SK-N-SH (cell line): ENCODE measurements at regions not wholly inside any gene's neighbourhood (a gene's known extent, or its start where the extent isn't known, plus 50 kb on each side); places are given as distances from the start of the nearest gene placed in this dataset.

Experiments
- CTCF ChIA-PET: fragments of 300-600, 350-600 bp; formaldehyde crosslinking; extraction: SDS; loops from one replicate; lab custom pipeline; 2021; lab: Yijun Ruan, JAX
- POLR2A ChIA-PET: fragments of 350-600 bp; sonication (Branson Sonifier 250); formaldehyde crosslinking; extraction: SDS; loops from one replicate; lab custom pipeline; 2020; ENCODE audit warnings: antibody characterized with exemption, inconsistent platforms; lab: Yijun Ruan, JAX
- DNase-seq: peaks from one replicate; pipeline ENCODE4 v3.0.0; 2012
- H2AFZ ChIP-seq: fragments of 200-600 bp; sonication (generic); 2 replicates; pipeline ENCODE4 v1.8.1; 2016; ENCODE audit warnings: antibody characterized with exemption, mild to moderate bottlenecking, low read depth
- H3F3A ChIP-seq: fragments of 200-600 bp; sonication (generic); replicated peaks from 2 replicates; pipeline ENCODE3; 2016; ENCODE audit warnings: antibody characterized with exemption, mild to moderate bottlenecking; ENCODE audit not compliant: insufficient read depth
- H3K27ac ChIP-seq, 2 experiments: fragments of 200-500 bp in 1 of 2; fragments of 200-600 bp in 1 of 2; sonication (Bioruptor generic) in 1 of 2; sonication (generic), shearing (Covaris generic) in 1 of 2; 2 replicates each; pipeline versions ENCODE4 v1.5.1 to v1.6.1; 2014 to 2016; ENCODE audit warnings: low read depth in 2 of 2, inconsistent platforms in 1 of 2, low read length in 1 of 2, mild to moderate bottlenecking in 1 of 2, mixed read lengths in 1 of 2
- H3K27me3 ChIP-seq: fragments of 200-600 bp; sonication (generic), shearing (Covaris generic); 2 replicates; pipeline ENCODE4 v1.6.1; 2016; ENCODE audit warnings: mixed run types; ENCODE audit not compliant: insufficient read depth
- H3K36me3 ChIP-seq, 2 experiments: fragments of 200-500 bp in 1 of 2; fragments of 200-600 bp in 1 of 2; sonication (Bioruptor generic) in 1 of 2; sonication (generic) in 1 of 2; replicated peaks in 1 of 2; 2 replicates each; pipeline versions ENCODE3 to v1.5.1; 2014 to 2016; ENCODE audit warnings: low read length in 1 of 2, mild to moderate bottlenecking in 1 of 2; ENCODE audit not compliant: insufficient read depth in 2 of 2, control insufficient read depth in 1 of 2
- H3K4me1 ChIP-seq, 2 experiments: fragments of 200-500 bp in 1 of 2; fragments of 200-600 bp in 1 of 2; sonication (Bioruptor generic) in 1 of 2; sonication (generic), shearing (Covaris generic) in 1 of 2; 2 replicates each; pipeline versions ENCODE4 v1.5.1 to v1.6.1; 2014 to 2016; ENCODE audit warnings: low read depth in 1 of 2, low read length in 1 of 2, mixed run types in 1 of 2; ENCODE audit not compliant: insufficient read depth in 2 of 2, control insufficient read depth in 1 of 2
- H3K4me2 ChIP-seq: fragments of 200-600 bp; sonication (generic), shearing (Covaris generic); 2 replicates; pipeline ENCODE4 v1.6.1; 2017; ENCODE audit warnings: mixed run types
- H3K4me3 ChIP-seq, 2 experiments: fragments of 200-500 bp in 1 of 2; fragments of 200-600 bp in 1 of 2; sonication (Bioruptor generic) in 1 of 2; sonication (generic), shearing (Covaris generic) in 1 of 2; 2 replicates each; pipeline versions ENCODE4 v1.5.1 to v1.8.1; 2014 to 2016; ENCODE audit warnings: low read depth in 2 of 2, inconsistent platforms in 1 of 2, low read length in 1 of 2, mild to moderate bottlenecking in 1 of 2, mixed read lengths in 1 of 2, moderate library complexity in 1 of 2
- H3K79me2 ChIP-seq: fragments of 200-600 bp; sonication (generic); 2 replicates; pipeline ENCODE4 v1.8.1; 2017; ENCODE audit warnings: mild to moderate bottlenecking; ENCODE audit not compliant: insufficient read depth
- H3K9ac ChIP-seq: fragments of 200-600 bp; sonication (generic); 2 replicates; pipeline ENCODE4 v1.6.1; 2017; ENCODE audit warnings: mixed run types
- H3K9me2 ChIP-seq: fragments of 200-600 bp; sonication (generic); 2 replicates; pipeline ENCODE4 v1.6.1; 2017; ENCODE audit warnings: mixed run types
- H3K9me3 ChIP-seq: fragments of 200-600 bp; sonication (generic); 2 replicates; pipeline ENCODE4 v1.6.1; 2017; ENCODE audit warnings: mixed run types, mild to moderate bottlenecking, moderate library complexity
- H4K20me1 ChIP-seq: fragments of 200-600 bp; sonication (generic); 2 replicates; pipeline ENCODE4 v1.6.1; 2017; ENCODE audit warnings: mild to moderate bottlenecking, mixed run types; ENCODE audit not compliant: insufficient read depth
- CHD2 ChIP-seq: fragments of 150-350 bp; IDR thresholded peaks from 2 replicates; pipeline ENCODE4 v1.6.1; 2018; ENCODE audit warnings: low read length; ENCODE audit not compliant: partially characterized antibody
- EP300 ChIP-seq, 2 experiments: IDR thresholded peaks; 2 replicates each; pipeline versions ENCODE4 v1.4.0 to v1.6.1; 2012; ENCODE audit warnings: borderline replicate concordance in 1 of 2, low read depth in 1 of 2, low read length in 1 of 2
- EZH2phosphoT487 ChIP-seq: fragments of 200-600 bp; sonication (generic); IDR thresholded peaks from 2 replicates; pipeline ENCODE4 v1.6.1; 2017; ENCODE audit warnings: low read depth, mixed run types, mild to moderate bottlenecking, antibody characterized with exemption, moderate library complexity, borderline replicate concordance
- FOXJ3 ChIP-seq: sonication (generic); formaldehyde crosslinking; IDR thresholded peaks from 2 replicates; pipeline ENCODE4 v1.5.1; 2020; ENCODE audit warnings: mild to moderate bottlenecking, missing genetic modification reagents
- FOXM1 ChIP-seq: IDR thresholded peaks from 2 replicates; pipeline ENCODE4 v1.4.0; 2012; ENCODE audit warnings: low read depth, mild to moderate bottlenecking
- NFIC ChIP-seq: IDR thresholded peaks from 2 replicates; pipeline ENCODE4 v1.4.0; 2012; ENCODE audit warnings: borderline replicate concordance
- POLR2AphosphoS5 ChIP-seq: IDR thresholded peaks from 2 replicates; pipeline ENCODE4 v1.6.1; 2012; ENCODE audit warnings: low read depth, low read length
- RAD21 ChIP-seq: IDR thresholded peaks from 2 replicates; pipeline ENCODE4 v1.6.1; 2012; ENCODE audit warnings: mild to moderate bottlenecking, low read length
- RCOR1 ChIP-seq: fragments of 150-350 bp; IDR thresholded peaks from 2 replicates; pipeline ENCODE4 v1.6.1; 2017; ENCODE audit warnings: antibody characterized with exemption, low read length
- SMC3 ChIP-seq: IDR thresholded peaks from 2 replicates; pipeline ENCODE4 v1.6.1; 2012; ENCODE audit warnings: low read depth, low read length, improper control_type of control experiment
- YY1 ChIP-seq: IDR thresholded peaks from 2 replicates; pipeline ENCODE4 v1.4.0; 2012; ENCODE audit warnings: low read depth, mild to moderate bottlenecking
- WGBS: methylation state at CpG from one replicate; pipeline ENCODE4 v1.1.6; 2017; ENCODE audit warnings: low lambda C conversion rate; 5-methylcytosine and 5-hydroxymethylcytosine counted together
- TF ChIP-seq, protein P1 (sequence below): fragments of 150-350 bp; IDR thresholded peaks from 2 replicates; pipeline ENCODE4 v1.6.1; 2017; ENCODE audit warnings: antibody characterized with exemption, low read length, low read depth, borderline replicate concordance
- TF ChIP-seq, protein P2 (sequence below): fragments of 200-600 bp; sonication (generic); IDR thresholded peaks from 2 replicates; pipeline ENCODE4 v1.6.1; 2017; ENCODE audit warnings: antibody characterized with exemption, mild to moderate bottlenecking, moderate library complexity

DNA sequence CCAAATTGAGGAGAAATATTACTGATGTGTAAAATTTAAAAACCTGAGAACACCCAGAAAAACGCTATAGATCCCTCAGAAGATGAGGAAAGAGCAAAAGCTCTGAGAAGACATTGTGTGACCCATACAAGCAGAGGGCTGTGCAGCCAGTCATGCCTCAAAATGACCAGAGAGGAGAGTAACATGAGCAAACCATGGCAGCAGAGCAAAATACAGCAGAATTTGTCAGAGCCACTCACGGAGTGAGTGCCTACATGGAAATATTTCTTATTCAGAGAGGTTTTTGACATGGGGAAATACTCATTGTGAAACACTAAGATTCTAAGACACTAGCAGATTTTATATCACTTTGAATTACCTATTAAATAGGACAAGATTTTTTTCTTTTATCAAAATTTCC, 96.8 kb upstream of the DNAJC10 start:
- Histone ChIP-seq H3K4me3 (no peak overlapping the region), H3K4me2 (no peak overlapping the region), H3K9me2 (no peaks in the 10 kb centered on the region), H3K9me3 (no peaks in the 10 kb centered on the region), H3K27ac (no peak overlapping the region), H3K9ac (no peak overlapping the region), H2AFZ (peak overlapping the region; percentile 44; the same call in 1 of the 2 replicates), H3K79me2 (no peaks in the 10 kb centered on the region), H3K27me3 (no peaks in the 10 kb centered on the region), H3F3A (no peaks in the 10 kb centered on the region), H3K4me1 (peaks cover 0 to 8% of the 10 kb centered on the region in 2 experiments; a peak in 3 of 4 replicates), H4K20me1 (no peaks in the 10 kb centered on the region), H3K36me3 (no peaks in the 10 kb centered on the region)
- WGBS, result 94% methylated on average over 2 of the region's 2 CpGs
- no peak for DNase-seq
- POLR2A ChIA-PET, result no interaction called here
- CTCF ChIA-PET, result no interaction called here
- TF ChIP-seq CHD2 (no peak), YY1 (no peak), SMC3 (no peak), EZH2phosphoT487 (no peak), POLR2AphosphoS5 (no peak), FOXJ3 (CRISPR knock-in tag) (no peak)
- TF ChIP-seq, protein P1, sequence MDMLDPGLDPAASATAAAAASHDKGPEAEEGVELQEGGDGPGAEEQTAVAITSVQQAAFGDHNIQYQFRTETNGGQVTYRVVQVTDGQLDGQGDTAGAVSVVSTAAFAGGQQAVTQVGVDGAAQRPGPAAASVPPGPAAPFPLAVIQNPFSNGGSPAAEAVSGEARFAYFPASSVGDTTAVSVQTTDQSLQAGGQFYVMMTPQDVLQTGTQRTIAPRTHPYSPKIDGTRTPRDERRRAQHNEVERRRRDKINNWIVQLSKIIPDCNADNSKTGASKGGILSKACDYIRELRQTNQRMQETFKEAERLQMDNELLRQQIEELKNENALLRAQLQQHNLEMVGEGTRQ, result no peak
- TF ChIP-seq, protein P2, sequence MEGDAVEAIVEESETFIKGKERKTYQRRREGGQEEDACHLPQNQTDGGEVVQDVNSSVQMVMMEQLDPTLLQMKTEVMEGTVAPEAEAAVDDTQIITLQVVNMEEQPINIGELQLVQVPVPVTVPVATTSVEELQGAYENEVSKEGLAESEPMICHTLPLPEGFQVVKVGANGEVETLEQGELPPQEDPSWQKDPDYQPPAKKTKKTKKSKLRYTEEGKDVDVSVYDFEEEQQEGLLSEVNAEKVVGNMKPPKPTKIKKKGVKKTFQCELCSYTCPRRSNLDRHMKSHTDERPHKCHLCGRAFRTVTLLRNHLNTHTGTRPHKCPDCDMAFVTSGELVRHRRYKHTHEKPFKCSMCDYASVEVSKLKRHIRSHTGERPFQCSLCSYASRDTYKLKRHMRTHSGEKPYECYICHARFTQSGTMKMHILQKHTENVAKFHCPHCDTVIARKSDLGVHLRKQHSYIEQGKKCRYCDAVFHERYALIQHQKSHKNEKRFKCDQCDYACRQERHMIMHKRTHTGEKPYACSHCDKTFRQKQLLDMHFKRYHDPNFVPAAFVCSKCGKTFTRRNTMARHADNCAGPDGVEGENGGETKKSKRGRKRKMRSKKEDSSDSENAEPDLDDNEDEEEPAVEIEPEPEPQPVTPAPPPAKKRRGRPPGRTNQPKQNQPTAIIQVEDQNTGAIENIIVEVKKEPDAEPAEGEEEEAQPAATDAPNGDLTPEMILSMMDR, result no peak
- TF ChIP-seq, all 33 proteins: peak for 0

DNA sequence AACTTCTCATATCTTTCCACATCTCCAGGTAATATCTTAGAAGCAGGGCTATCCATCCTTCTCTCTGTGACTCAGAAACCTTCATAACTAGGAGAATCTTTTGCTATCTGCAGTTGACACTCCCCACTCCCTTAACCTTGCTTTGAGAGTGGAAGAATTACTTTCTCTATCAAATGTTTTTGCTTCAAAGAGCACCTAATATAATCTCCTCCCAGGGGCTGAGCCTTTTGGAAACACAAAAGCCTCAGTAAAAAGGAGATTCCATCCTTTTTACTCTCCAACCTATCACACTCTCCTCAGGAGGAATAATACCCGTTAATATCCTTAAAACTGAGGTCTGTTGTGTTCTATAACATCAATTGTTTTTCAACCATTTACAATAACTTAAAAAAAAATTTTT, 94.9 kb upstream of the DNAJC10 start:
- H2AFZ ChIP-seq, result no peak overlapping the region
- H3K9me2 ChIP-seq, result no peaks in the 10 kb centered on the region
- peak overlapping the region in 1 of 2 experiments; percentile 43; a peak in 1 of 4 replicates for H3K27ac ChIP-seq
- no peak for TF ChIP-seq FOXM1
- no peaks in the 10 kb centered on the region for H4K20me1 ChIP-seq
- H3K4me3 ChIP-seq, result no peak overlapping the region
- no peaks in the 10 kb centered on the region for H3K79me2 ChIP-seq
- H3F3A ChIP-seq, result no peaks in the 10 kb centered on the region
- 71% methylated on average over 1 of the region's 1 CpG for WGBS
- H3K4me2 ChIP-seq, result no peak overlapping the region
- H3K27me3 ChIP-seq, result no peaks in the 10 kb centered on the region
- ChIA-PET CTCF (no interaction called here), POLR2A (no interaction called here)
- no peak for DNase-seq
- no peak overlapping the region for H3K9ac ChIP-seq
- H3K4me1 ChIP-seq, result peaks cover 0 to 8% of the 10 kb centered on the region in 2 experiments; a peak in 3 of 4 replicates
- H3K36me3 ChIP-seq, result no peaks in the 10 kb centered on the region
- H3K9me3 ChIP-seq, result no peaks in the 10 kb centered on the region

DNA sequence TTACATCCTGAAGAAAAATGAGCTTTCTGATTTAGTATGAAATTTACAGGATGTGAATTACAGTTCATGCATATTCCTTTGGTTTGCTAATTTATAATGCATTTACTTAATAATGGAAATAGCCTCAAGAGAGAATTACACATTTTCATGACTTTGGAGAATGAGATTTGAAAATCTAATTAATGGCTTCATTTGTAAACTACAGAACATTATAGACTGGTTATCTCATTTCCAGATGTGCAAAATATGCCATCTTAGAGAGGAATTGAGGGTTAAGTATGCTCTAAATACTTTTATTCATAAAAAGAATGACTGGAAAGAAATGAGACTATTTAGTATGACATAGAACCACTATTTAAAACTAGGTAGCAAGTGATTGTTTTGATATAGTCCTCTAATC, 94.2 kb upstream of the DNAJC10 start:
- CTCF ChIA-PET, result no interaction called here
- no peaks in the 10 kb centered on the region for H3F3A ChIP-seq
- no peak for DNase-seq
- no peaks in the 10 kb centered on the region for H3K79me2 ChIP-seq
- no peak overlapping the region for H3K4me3 ChIP-seq
- H4K20me1 ChIP-seq, result no peaks in the 10 kb centered on the region
- H3K9me2 ChIP-seq, result no peaks in the 10 kb centered on the region
- peak overlapping the region in 1 of 2 experiments; percentile 68; a peak in 2 of 4 replicates for H3K27ac ChIP-seq
- H3K4me2 ChIP-seq, result no peak overlapping the region
- H3K27me3 ChIP-seq, result no peaks in the 10 kb centered on the region
- TF ChIP-seq EP300 (IDR thresholded peaks at IDR 0.05; ENCODE audit: borderline replicate concordance in 1 of 2, low read depth in 1 of 2, low read length in 1 of 2) (peak in 1 of 2 experiments; percentile 75; a peak in 2 of 4 replicates), NFIC (no peak), RCOR1 (peak; percentile 40; the same call in 1 of the 2 replicates), RAD21 (no peak)
- TF ChIP-seq, all 33 proteins: peak for 2
- Histone ChIP-seq H2AFZ (no peak overlapping the region), H3K9me3 (no peaks in the 10 kb centered on the region), H3K36me3 (no peaks in the 10 kb centered on the region), H3K4me1 (peaks cover 0 to 8% of the 10 kb centered on the region in 2 experiments; a peak in 3 of 4 replicates), H3K9ac (no peak overlapping the region)
- POLR2A ChIA-PET, result no interaction called here
